Left ventricle myocardium inferior (tissue), 1 donor: ENCODE measurements at regions not wholly inside any gene's neighbourhood (a gene's known extent, or its start where the extent isn't known, plus 50 kb on each side); places are given as distances from the start of the nearest gene placed in this dataset.

Experiments used
- DNase-seq: peaks from one replicate; pipeline ENCODE4 v3.0.0-alpha.2; 2020
- H3K27ac ChIP-seq: fragments of 200-600 bp; replicated peaks from 2 replicates; pipeline ENCODE4 v1.8.0; 2021
- H3K27me3 ChIP-seq: fragments of 200-600 bp; 2 replicates; pipeline ENCODE4 v1.8.0; 2021; ENCODE audit warnings: low read depth
- H3K36me3 ChIP-seq: fragments of 200-600 bp; 2 replicates; pipeline ENCODE4 v1.8.0; 2021
- H3K4me1 ChIP-seq: fragments of 200-600 bp; 2 replicates; pipeline ENCODE4 v1.8.0; 2021
- H3K4me3 ChIP-seq: fragments of 200-600 bp; 2 replicates; pipeline ENCODE4 v1.8.0; 2021; ENCODE audit warnings: mild to moderate bottlenecking, moderate library complexity
- H3K9me3 ChIP-seq: fragments of 200-600 bp; replicated peaks from 2 replicates; pipeline ENCODE4 v1.8.0; 2021
- intact Hi-C: fragments of 100-400 bp; cut with micrococcal nuclease; formaldehyde crosslinking; loops from one replicate; pipeline ENCODE4 v1.11.0; 2022
- TF ChIP-seq, protein P1 (sequence below): fragments of 200-600 bp; IDR thresholded peaks from 2 replicates; pipeline ENCODE4 v1.8.0; 2021; ENCODE audit warnings: antibody characterized with exemption, mild to moderate bottlenecking, borderline replicate concordance
- donor health status: DM: no; HTN: yes; CAD: no; lungs with severe emphysema.

GRCh38 chr13:42394711-42395085, 122.7 kb downstream of the AKAP11 start:
- Histone ChIP-seq H3K27me3 (peaks cover 34% of the 10 kb centered on the region), H3K4me3 (no peak overlapping the region), H3K36me3 (no peaks in the 10 kb centered on the region), H3K27ac (no peak overlapping the region), H3K9me3 (no peaks in the 10 kb centered on the region), H3K4me1 (no peaks in the 10 kb centered on the region)
- intact Hi-C loops = no loop called here
- TF ChIP-seq, protein P1, sequence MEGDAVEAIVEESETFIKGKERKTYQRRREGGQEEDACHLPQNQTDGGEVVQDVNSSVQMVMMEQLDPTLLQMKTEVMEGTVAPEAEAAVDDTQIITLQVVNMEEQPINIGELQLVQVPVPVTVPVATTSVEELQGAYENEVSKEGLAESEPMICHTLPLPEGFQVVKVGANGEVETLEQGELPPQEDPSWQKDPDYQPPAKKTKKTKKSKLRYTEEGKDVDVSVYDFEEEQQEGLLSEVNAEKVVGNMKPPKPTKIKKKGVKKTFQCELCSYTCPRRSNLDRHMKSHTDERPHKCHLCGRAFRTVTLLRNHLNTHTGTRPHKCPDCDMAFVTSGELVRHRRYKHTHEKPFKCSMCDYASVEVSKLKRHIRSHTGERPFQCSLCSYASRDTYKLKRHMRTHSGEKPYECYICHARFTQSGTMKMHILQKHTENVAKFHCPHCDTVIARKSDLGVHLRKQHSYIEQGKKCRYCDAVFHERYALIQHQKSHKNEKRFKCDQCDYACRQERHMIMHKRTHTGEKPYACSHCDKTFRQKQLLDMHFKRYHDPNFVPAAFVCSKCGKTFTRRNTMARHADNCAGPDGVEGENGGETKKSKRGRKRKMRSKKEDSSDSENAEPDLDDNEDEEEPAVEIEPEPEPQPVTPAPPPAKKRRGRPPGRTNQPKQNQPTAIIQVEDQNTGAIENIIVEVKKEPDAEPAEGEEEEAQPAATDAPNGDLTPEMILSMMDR = no peak
- no peak for DNase-seq

DNA sequence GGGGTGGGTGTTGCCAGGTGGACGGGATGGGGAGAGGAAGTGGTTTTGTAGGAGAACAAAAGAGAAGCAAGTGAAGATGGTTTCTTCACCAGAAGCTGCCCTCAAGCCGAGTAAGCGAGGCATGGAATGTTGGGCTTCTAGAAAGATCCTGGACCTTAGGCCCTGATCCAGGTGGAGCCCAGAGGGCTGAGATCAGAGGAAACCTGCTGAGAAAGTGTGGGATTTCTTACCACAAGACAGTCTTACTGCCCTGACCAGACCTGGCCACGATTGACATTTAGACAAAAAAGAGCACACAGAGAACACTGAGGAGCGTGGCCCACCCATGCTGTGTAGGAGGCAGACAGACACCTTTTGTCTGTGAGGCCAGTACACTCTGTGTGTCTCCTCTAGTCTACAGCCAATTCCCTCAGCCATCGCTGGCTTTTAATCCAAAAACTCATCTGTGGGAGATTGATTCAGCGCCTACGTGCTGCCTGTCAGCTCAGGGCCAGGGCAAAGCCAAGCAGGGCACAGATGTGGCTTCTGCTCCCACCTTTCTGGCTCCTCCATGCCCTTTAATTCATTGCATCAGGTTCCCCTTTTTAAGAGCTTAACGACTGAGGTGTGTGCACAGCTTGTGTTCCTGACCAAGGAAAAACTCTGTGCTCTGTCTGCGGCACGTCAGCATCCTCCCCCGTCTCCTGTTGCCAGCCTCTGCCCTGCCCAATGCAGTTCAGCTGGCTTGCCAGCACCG, 123.3 kb downstream of the AKAP11 start:
- TF ChIP-seq, protein P1 = no peak
- H3K27ac ChIP-seq = no peak overlapping the region
- intact Hi-C loops = no loop called here

GRCh38 chr13:42396501-42396900, 124.5 kb downstream of the AKAP11 start:
- Histone ChIP-seq H3K27ac (no peak overlapping the region), H3K4me1 (no peaks in the 10 kb centered on the region), H3K36me3 (no peaks in the 10 kb centered on the region), H3K4me3 (no peak overlapping the region), H3K9me3 (no peaks in the 10 kb centered on the region), H3K27me3 (peaks cover 34% of the 10 kb centered on the region)
- TF ChIP-seq, protein P1 = no peak
- DNase-seq = no peak
- intact Hi-C loops = no loop called here

More for the DNA sequence above, 123.3 kb downstream of the AKAP11 start:
- Histone ChIP-seq H3K27me3 (peaks cover 34% of the 10 kb centered on the region), H3K9me3 (no peaks in the 10 kb centered on the region), H3K36me3 (no peaks in the 10 kb centered on the region), H3K4me1 (no peaks in the 10 kb centered on the region), H3K4me3 (no peak overlapping the region)
- DNase-seq = no peak

- no peak for DNase-seq
- peaks cover 39% of the 10 kb centered on the region for H3K27me3 ChIP-seq
- TF ChIP-seq, protein P1 = no peak
- no peaks in the 10 kb centered on the region for H3K4me1 ChIP-seq
- no peaks in the 10 kb centered on the region for H3K36me3 ChIP-seq
- H3K4me3 ChIP-seq = no peak overlapping the region
- H3K9me3 ChIP-seq = no peaks in the 10 kb centered on the region
- intact Hi-C loops = no loop called here
- H3K27ac ChIP-seq = no peak overlapping the region
Measured at GRCh38 chr13:42396901-42397655, 125.1 kb downstream of the AKAP11 start.

- Histone ChIP-seq H3K27me3 (peaks cover 36% of the 10 kb centered on the region), H3K4me3 (no peak overlapping the region), H3K4me1 (no peaks in the 10 kb centered on the region), H3K27ac (no peak overlapping the region), H3K9me3 (no peaks in the 10 kb centered on the region), H3K36me3 (no peaks in the 10 kb centered on the region)
- no peak for DNase-seq
- intact Hi-C loops = no loop called here
- TF ChIP-seq, protein P1 = no peak
Measured at GRCh38 chr13:42398533-42398932, 126.6 kb downstream of the AKAP11 start.
